ENCODE measurements at regions not wholly inside any gene's neighbourhood (a gene's known extent, or its start where the extent isn't known, plus 50 kb on each side); places are given as distances from the start of the nearest gene placed in this dataset.

- no peak for TF ChIP-seq CTCF (IDR thresholded peaks at IDR 0.05 in 2 of 3, conservative IDR thresholded peaks at IDR 0.05 in 1 of 3; ENCODE audit: borderline replicate concordance in 1 of 3, insufficient read depth in 1 of 3, low read depth in 2 of 3, low read length in 2 of 3)
- no peak for TF ChIP-seq EZH2phosphoT487 (IDR thresholded peaks at IDR 0.05; ENCODE audit: borderline replicate concordance)
- no peak for TF ChIP-seq POLR2A (IDR thresholded peaks at IDR 0.05; ENCODE audit: borderline replicate concordance, extremely low read depth, insufficient read depth, insufficient read length)
- no peak for TF ChIP-seq REST (IDR thresholded peaks at IDR 0.05; ENCODE audit: low read depth)
- TF ChIP-seq EZH2 (IDR thresholded peaks at IDR 0.05): no peak
- no peak for TF ChIP-seq POLR2AphosphoS5 (IDR thresholded peaks at IDR 0.05; ENCODE audit: low read depth, low read length)
- no peak for TF ChIP-seq SIN3A (IDR thresholded peaks at IDR 0.05; ENCODE audit: low read depth)
- no peak for TF ChIP-seq MAX (IDR thresholded peaks at IDR 0.05)
These were observed 868.6 kb downstream of the METTL15 start for GRCh38 chr11:28976801-28977145.
